ENCODE measurements at regions not wholly inside any gene's neighbourhood (a gene's known extent, or its start where the extent isn't known, plus 50 kb on each side); places are given as distances from the start of the nearest gene placed in this dataset.

- H3K4me3 ChIP-seq (replicated peaks; ENCODE audit: low read depth, low read length), result no peak overlapping the region
- DNase-seq (ENCODE audit: extremely low read depth, low read depth), result no peak
- TF ChIP-seq CTCF (IDR thresholded peaks at IDR 0.05; ENCODE audit: low read depth, low read length, missing control alignments), result no peak
These were observed 1144.0 kb downstream of the TAF11L14 start for GRCh38 chr5:18778225-18778624.

GRCh38 chr5:18789218-18789998, 1155.1 kb downstream of the TAF11L14 start:
- H3K4me3 ChIP-seq (replicated peaks; ENCODE audit: low read depth, low read length), result no peak overlapping the region
- no peak for TF ChIP-seq CTCF (IDR thresholded peaks at IDR 0.05; ENCODE audit: low read depth, low read length, missing control alignments)
- DNase-seq (ENCODE audit: extremely low read depth, low read depth), result no peak

- TF ChIP-seq CTCF (IDR thresholded peaks at IDR 0.05; ENCODE audit: low read depth, low read length, missing control alignments), result no peak
- DNase-seq (ENCODE audit: extremely low read depth, low read depth), result no peak
- no peak overlapping the region for H3K4me3 ChIP-seq (replicated peaks; ENCODE audit: low read depth, low read length)
These were observed 1157.9 kb downstream of the TAF11L14 start for GRCh38 chr5:18792145-18792544.

- no peak for TF ChIP-seq CTCF (IDR thresholded peaks at IDR 0.05; ENCODE audit: low read depth, low read length, missing control alignments)
- DNase-seq (ENCODE audit: extremely low read depth, low read depth), result no peak
- no peak overlapping the region for H3K4me3 ChIP-seq (replicated peaks; ENCODE audit: low read depth, low read length)
These were observed 1163.0 kb downstream of the TAF11L14 start for GRCh38 chr5:18797222-18797621.

GRCh38 chr5:18798058-18798457, 1163.8 kb downstream of the TAF11L14 start:
- TF ChIP-seq CTCF (IDR thresholded peaks at IDR 0.05; ENCODE audit: low read depth, low read length, missing control alignments), result no peak
- H3K4me3 ChIP-seq (replicated peaks; ENCODE audit: low read depth, low read length), result no peak overlapping the region
- DNase-seq (ENCODE audit: extremely low read depth, low read depth), result no peak

GRCh38 chr5:18799482-18800128, 1165.3 kb downstream of the TAF11L14 start:
- DNase-seq (ENCODE audit: extremely low read depth, low read depth), result no peak
- TF ChIP-seq CTCF (IDR thresholded peaks at IDR 0.05; ENCODE audit: low read depth, low read length, missing control alignments), result no peak
- no peak overlapping the region for H3K4me3 ChIP-seq (replicated peaks; ENCODE audit: low read depth, low read length)

Measured in HFF-Myc (cell line).